Breast epithelium (tissue), 4 donors: ENCODE measurements at regions not wholly inside any gene's neighbourhood (a gene's known extent, or its start where the extent isn't known, plus 50 kb on each side); places are given as distances from the start of the nearest gene placed in this dataset.

ENCODE experiments used
- DNase-seq, 2 donors: peaks; one replicate each; pipeline ENCODE4 v3.0.0-alpha.2; 2019; ENCODE audit warnings: low spot score in 2 of 2
- H3K27ac ChIP-seq, 2 donors: fragments of 200-600 bp; sonication (generic) in 1 of 2; one replicate each; pipeline ENCODE4 v1.5.1; 2016 to 2019; ENCODE audit warnings: mild to moderate bottlenecking in 1 of 2
- H3K27me3 ChIP-seq, 2 donors: fragments of 200-600 bp; sonication (generic) in 1 of 2; one replicate each; pipeline versions ENCODE4 v1.5.1 to v1.6.0; 2017 to 2019; ENCODE audit warnings: control low read depth in 1 of 2, mild to moderate bottlenecking in 1 of 2
- H3K36me3 ChIP-seq: fragments of 200-600 bp; one replicate; pipeline ENCODE4 v1.5.1; 2019
- H3K4me1 ChIP-seq, 2 donors: fragments of 200-600 bp; sonication (generic); one replicate each; pipeline ENCODE4 v1.5.1; 2016 to 2019; ENCODE audit warnings: control low read depth in 1 of 2
- H3K4me3 ChIP-seq, 3 donors: fragments of 200-600 bp; sonication (generic); 1 replicate in 2 of 3; 2 replicates in 1 of 3; pipeline ENCODE4 v1.5.1; 2016 to 2019; ENCODE audit warnings: mild to moderate bottlenecking in 3 of 3, moderate library complexity in 2 of 3
- H3K9me3 ChIP-seq, 2 donors: fragments of 200-600 bp; sonication (generic) in 1 of 2; one replicate each; pipeline ENCODE4 v1.5.1; 2016 to 2019; ENCODE audit warnings: control low read depth in 1 of 2
- CTCF ChIP-seq, 3 donors: fragments of 450-650 bp; IDR thresholded peaks; one replicate each; pipeline ENCODE4 v1.5.1; 2016 to 2017; ENCODE audit warnings: antibody characterized with exemption in 3 of 3, mild to moderate bottlenecking in 3 of 3, moderate library complexity in 3 of 3
- POLR2A ChIP-seq: fragments of 450-650 bp; IDR thresholded peaks from one replicate; pipeline ENCODE4 v1.6.1; 2016; ENCODE audit warnings: antibody characterized with exemption, mild to moderate bottlenecking, moderate library complexity
- POLR2AphosphoS5 ChIP-seq, 3 donors: sonication (generic); formaldehyde crosslinking; IDR thresholded peaks; one replicate each; pipeline ENCODE4 v1.6.1; 2017; ENCODE audit warnings: antibody characterized with exemption in 3 of 3
- intact Hi-C: fragments of 100-400 bp; cut with DNase I; formaldehyde crosslinking; loops from one replicate; pipeline ENCODE4 v1.15.1; 2023; ENCODE audit warnings: low total_unique reads

GRCh38 chr14:38090506-38090905, 117.2 kb upstream of the SSTR1 start:
- Histone ChIP-seq H3K36me3 (no peaks in the 10 kb centered on the region), H3K27ac (no peak overlapping the region), H3K4me1 (no peaks in the 10 kb centered on the region), H3K9me3 (peaks cover 10 to 21% of the 10 kb centered on the region in 2 donors), H3K27me3 (no peaks in the 10 kb centered on the region), H3K4me3 (no peak overlapping the region)
- DNase-seq, result no peak
- intact Hi-C loops, result no loop called here
- TF ChIP-seq CTCF (IDR thresholded peaks at IDR 0.05), result no peak
- no peak for TF ChIP-seq POLR2A
- no peak for TF ChIP-seq POLR2AphosphoS5 (IDR thresholded peaks at IDR 0.05)

- Histone ChIP-seq H3K4me3 (no peak overlapping the region), H3K36me3 (peaks cover 4% of the 10 kb centered on the region), H3K9me3 (peaks cover 10 to 28% of the 10 kb centered on the region in 2 donors), H3K27me3 (no peaks in the 10 kb centered on the region), H3K27ac (no peak overlapping the region), H3K4me1 (no peaks in the 10 kb centered on the region)
- no peak for DNase-seq
- no peak for TF ChIP-seq CTCF (IDR thresholded peaks at IDR 0.05)
- TF ChIP-seq POLR2A, result no peak
- TF ChIP-seq POLR2AphosphoS5 (IDR thresholded peaks at IDR 0.05), result no peak
- intact Hi-C loops, result no loop called here
Observed at GRCh38 chr14:38098074-38098836, 109.4 kb upstream of the SSTR1 start.

- no peak overlapping the region for H3K27ac ChIP-seq
- intact Hi-C loops, result no loop called here
- H3K36me3 ChIP-seq, result peaks cover 4% of the 10 kb centered on the region
- H3K9me3 ChIP-seq, result peaks cover 0 to 14% of the 10 kb centered on the region in 2 donors
- no peak for TF ChIP-seq CTCF (IDR thresholded peaks at IDR 0.05)
- DNase-seq, result no peak
- H3K4me1 ChIP-seq, result no peaks in the 10 kb centered on the region
- H3K27me3 ChIP-seq, result no peaks in the 10 kb centered on the region
- H3K4me3 ChIP-seq, result no peak overlapping the region
Observed at GRCh38 chr14:38101679-38102078, 106.0 kb upstream of the SSTR1 start.

- Histone ChIP-seq H3K4me1 (no peaks in the 10 kb centered on the region), H3K4me3 (no peak overlapping the region), H3K9me3 (peaks cover 0 to 9% of the 10 kb centered on the region in 2 donors), H3K27me3 (no peaks in the 10 kb centered on the region), H3K36me3 (no peaks in the 10 kb centered on the region), H3K27ac (no peak overlapping the region)
- DNase-seq, result no peak
- intact Hi-C loops, result no loop called here
- TF ChIP-seq CTCF (IDR thresholded peaks at IDR 0.05) (no peak), POLR2A (no peak), POLR2AphosphoS5 (IDR thresholded peaks at IDR 0.05) (no peak)
Observed at GRCh38 chr14:38103542-38104225, 104.0 kb upstream of the SSTR1 start.

GRCh38 chr14:38105106-38105702, 102.5 kb upstream of the SSTR1 start:
- H3K27ac ChIP-seq, result no peak overlapping the region
- no peaks in the 10 kb centered on the region for H3K36me3 ChIP-seq
- intact Hi-C loops, result no loop called here
- no peak for TF ChIP-seq POLR2AphosphoS5 (IDR thresholded peaks at IDR 0.05)
- TF ChIP-seq CTCF (IDR thresholded peaks at IDR 0.05), result no peak
- no peak for TF ChIP-seq POLR2A
- peaks cover 0 to 9% of the 10 kb centered on the region in 2 donors for H3K9me3 ChIP-seq
- H3K4me1 ChIP-seq, result no peaks in the 10 kb centered on the region
- no peaks in the 10 kb centered on the region for H3K27me3 ChIP-seq
- H3K4me3 ChIP-seq, result no peak overlapping the region
- no peak for DNase-seq
